Endodermal cell (in vitro differentiated cells): ENCODE measurements at regions not wholly inside any gene's neighbourhood (a gene's known extent, or its start where the extent isn't known, plus 50 kb on each side); places are given as distances from the start of the nearest gene placed in this dataset.

Experiments
- DNase-seq: peaks from one replicate; pipeline ENCODE4 v3.0.0-alpha.2; 2017
- H3K27ac ChIP-seq: 2 replicates; pipeline ENCODE4 v1.5.1; 2013; ENCODE audit warnings: mild to moderate bottlenecking, low read depth, low read length, moderate library complexity
- H3K27me3 ChIP-seq: 2 replicates; pipeline ENCODE4 v1.6.1; 2013; ENCODE audit warnings: mild to moderate bottlenecking, low read length, moderate library complexity; ENCODE audit not compliant: insufficient read depth, control insufficient read depth, poor library complexity, severe bottlenecking
- H3K36me3 ChIP-seq: 2 replicates; pipeline ENCODE4 v1.7.0; 2013; ENCODE audit warnings: mild to moderate bottlenecking, low read length, moderate library complexity; ENCODE audit not compliant: control insufficient read depth, insufficient read depth
- H3K4me1 ChIP-seq: one replicate; pipeline ENCODE4 v1.7.0; 2013; ENCODE audit warnings: low read length; ENCODE audit not compliant: control insufficient read depth, insufficient read depth
- H3K4me3 ChIP-seq: 2 replicates; pipeline ENCODE4 v1.5.1; 2013; ENCODE audit warnings: mild to moderate bottlenecking, low read length, moderate library complexity
- H3K9ac ChIP-seq: 2 replicates; pipeline ENCODE4 v1.6.1; 2013; ENCODE audit warnings: mild to moderate bottlenecking, low read length, moderate library complexity; ENCODE audit not compliant: poor library complexity, severe bottlenecking; ENCODE audit errors: extremely low read depth
- H3K9me3 ChIP-seq: 2 replicates; pipeline ENCODE4 v1.6.1; 2013; ENCODE audit warnings: mild to moderate bottlenecking, low read length, moderate library complexity; ENCODE audit not compliant: control insufficient read depth
- H3K27ac Mint-ChIP-seq: 2 replicates; pipeline ENCODE4 v1.8.0; 2020; ENCODE audit warnings: mixed read lengths
- H3K27me3 Mint-ChIP-seq: 2 replicates; pipeline ENCODE4 v1.8.0; 2021; ENCODE audit warnings: mild to moderate bottlenecking, mixed read lengths; ENCODE audit not compliant: insufficient read depth
- H3K36me3 Mint-ChIP-seq: 2 replicates; pipeline ENCODE4 v1.8.0; 2020; ENCODE audit warnings: low read depth, mixed read lengths
- H3K4me1 Mint-ChIP-seq: 2 replicates; pipeline ENCODE4 v1.8.0; 2020; ENCODE audit warnings: mixed read lengths
- H3K4me3 Mint-ChIP-seq: 2 replicates; pipeline ENCODE4 v1.8.0; 2020; ENCODE audit warnings: mild to moderate bottlenecking, moderate library complexity, mixed read lengths
- H3K9me3 Mint-ChIP-seq: 2 replicates; pipeline ENCODE4 v1.8.0; 2020; ENCODE audit warnings: mild to moderate bottlenecking, mixed read lengths
- CTCF ChIP-seq: fragments of 200-600 bp; sonication (generic); conservative IDR thresholded peaks from 2 replicates; pipeline ENCODE4 v1.5.0; 2021; ENCODE audit warnings: antibody characterized with exemption, mild to moderate bottlenecking
- WGBS, 2 experiments: methylation state at CpG; one replicate each; pipeline versions ENCODE4 v1.1.5 to v1.1.7; 2013; ENCODE audit warnings: missing lambda C conversion rate in 2 of 2, mixed read lengths in 1 of 2; ENCODE audit not compliant: insufficient coverage in 1 of 2, insufficient read length in 1 of 2; 5-methylcytosine and 5-hydroxymethylcytosine counted together

DNA sequence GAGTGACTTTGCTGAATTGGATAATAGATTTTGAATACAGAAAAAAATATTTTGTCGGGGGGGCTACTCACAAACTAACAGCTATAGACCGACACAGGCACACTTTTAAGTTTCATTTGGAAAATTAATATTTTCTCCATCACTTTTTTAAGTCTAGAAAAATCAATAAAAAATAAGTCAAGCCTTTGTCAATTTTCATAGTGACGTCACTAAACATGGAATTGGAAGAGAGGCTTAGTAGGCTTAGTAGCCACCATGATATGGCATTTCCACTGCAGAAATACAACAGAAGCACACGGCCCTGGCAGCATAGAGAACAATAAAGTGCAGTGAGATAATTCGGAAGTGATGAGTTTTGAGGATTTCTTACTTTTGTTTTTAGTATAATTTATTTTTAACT, 357.2 kb downstream of the RPS24 start:
- no peak for TF ChIP-seq CTCF
- Histone ChIP-seq H3K4me1 (no peaks in the 10 kb centered on the region), H3K9me3 (no peaks in the 10 kb centered on the region), H3K9ac (no peak overlapping the region), H3K27ac (no peak overlapping the region), H3K4me3 (no peak overlapping the region), H3K36me3 (no peaks in the 10 kb centered on the region), H3K27me3 (no peaks in the 10 kb centered on the region)
- H3K27ac Mint-ChIP-seq = no peak overlapping the region
- H3K27me3 Mint-ChIP-seq = peaks cover 5% of the 10 kb centered on the region
- H3K36me3 Mint-ChIP-seq = no peaks in the 10 kb centered on the region
- no peak overlapping the region for H3K4me3 Mint-ChIP-seq
- 95 to 100% methylated on average over 2 to 4 of the region's 5 CpGs for WGBS, 2 experiments
- no peaks in the 10 kb centered on the region for H3K9me3 Mint-ChIP-seq
- peaks cover 1% of the 10 kb centered on the region for H3K4me1 Mint-ChIP-seq
- DNase-seq = no peak

DNA sequence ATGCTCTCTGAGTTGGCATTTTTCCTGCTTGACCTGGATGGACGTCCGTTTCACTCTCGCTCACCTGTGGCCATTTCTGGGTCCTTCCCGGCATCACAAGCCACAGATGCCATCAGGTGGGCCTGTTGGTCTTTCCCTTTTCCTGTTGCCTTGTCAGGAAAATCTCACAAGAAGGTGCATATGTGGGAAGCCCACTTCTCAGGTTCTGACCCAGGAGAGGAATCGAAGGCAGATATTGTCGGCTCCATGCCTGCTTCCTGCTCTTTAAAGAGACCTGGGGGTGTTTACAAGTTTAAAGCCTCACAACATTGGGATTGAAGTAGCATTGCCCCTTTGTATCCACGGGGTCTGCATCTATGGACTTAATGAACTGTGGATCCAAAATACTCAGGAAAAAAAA, 357.9 kb downstream of the RPS24 start:
- Mint-ChIP-seq H3K27me3 (peaks cover 2% of the 10 kb centered on the region), H3K9me3 (no peaks in the 10 kb centered on the region), H3K4me3 (no peak overlapping the region), H3K4me1 (peaks cover 1% of the 10 kb centered on the region), H3K27ac (no peak overlapping the region), H3K36me3 (no peaks in the 10 kb centered on the region)
- no peak for DNase-seq
- Histone ChIP-seq H3K27me3 (no peaks in the 10 kb centered on the region), H3K36me3 (no peaks in the 10 kb centered on the region), H3K27ac (no peak overlapping the region), H3K9ac (no peak overlapping the region), H3K9me3 (no peaks in the 10 kb centered on the region), H3K4me1 (no peaks in the 10 kb centered on the region), H3K4me3 (no peak overlapping the region)
- TF ChIP-seq CTCF = no peak
- WGBS, 2 experiments = 95 to 98% methylated on average over 7 of the region's 7 CpGs

GRCh38 chr10:78392197-78392596, 358.5 kb downstream of the RPS24 start:
- H3K27ac Mint-ChIP-seq = no peak overlapping the region
- no peaks in the 10 kb centered on the region for H3K9me3 ChIP-seq
- no peak overlapping the region for H3K4me3 Mint-ChIP-seq
- H3K27ac ChIP-seq = no peak overlapping the region
- H3K9me3 Mint-ChIP-seq = no peaks in the 10 kb centered on the region
- H3K4me1 ChIP-seq = no peaks in the 10 kb centered on the region
- WGBS, 2 experiments = 100% methylated on average over 1 of the region's 2 CpGs; no CpG with 5 or more reads in 1 of the 2 experiments
- H3K4me1 Mint-ChIP-seq = peaks cover 7% of the 10 kb centered on the region
- H3K27me3 Mint-ChIP-seq = peaks cover 2% of the 10 kb centered on the region
- no peaks in the 10 kb centered on the region for H3K36me3 ChIP-seq
- no peaks in the 10 kb centered on the region for H3K36me3 Mint-ChIP-seq
- DNase-seq = no peak
- no peak for TF ChIP-seq CTCF
- no peaks in the 10 kb centered on the region for H3K27me3 ChIP-seq
- no peak overlapping the region for H3K9ac ChIP-seq
- no peak overlapping the region for H3K4me3 ChIP-seq
